Peyer's patch (tissue), 4 donors: ENCODE measurements at regions not wholly inside any gene's neighbourhood (a gene's known extent, or its start where the extent isn't known, plus 50 kb on each side); places are given as distances from the start of the nearest gene placed in this dataset.

Source experiments
- DNase-seq, 3 donors: peaks; one replicate each; pipeline ENCODE4 v3.0.0-alpha.2; 2017 to 2019
- H3K27ac ChIP-seq, 4 donors: fragments of 200-600 bp; sonication (generic); one replicate each; pipeline ENCODE4 v1.5.1; 2016 to 2019
- H3K27me3 ChIP-seq, 2 donors: fragments of 200-600 bp; sonication (generic); one replicate each; pipeline ENCODE4 v1.5.1; 2019
- H3K36me3 ChIP-seq, 3 donors: fragments of 200-600 bp; sonication (generic); one replicate each; pipeline ENCODE4 v1.5.1; 2016 to 2019
- H3K4me1 ChIP-seq, 4 donors: fragments of 200-600 bp; sonication (generic); one replicate each; pipeline ENCODE4 v1.5.1; 2016 to 2019
- H3K4me3 ChIP-seq, 4 donors: fragments of 200-600 bp; sonication (generic); 1 replicate in 3 of 4; 2 replicates in 1 of 4; pipeline ENCODE4 v1.5.1; 2016 to 2019; ENCODE audit warnings: mild to moderate bottlenecking in 1 of 4
- H3K9me3 ChIP-seq, 4 donors: fragments of 200-600 bp; sonication (generic); one replicate each; pipeline ENCODE4 v1.5.1; 2016 to 2019; ENCODE audit warnings: mild to moderate bottlenecking in 1 of 4
- POLR2A ChIP-seq, 2 donors: fragments of 450-650 bp; IDR thresholded peaks; one replicate each; pipeline ENCODE4 v1.5.1; 2017; ENCODE audit warnings: antibody characterized with exemption in 2 of 2, mild to moderate bottlenecking in 2 of 2, moderate library complexity in 2 of 2
- TF ChIP-seq, protein P1 (sequence below), 6 experiments: fragments of 450-650 bp in 4 of 6; fragments of 200-600 bp in 2 of 6; sonication (generic) in 1 of 6; IDR thresholded peaks; one replicate each; pipeline ENCODE4 v1.5.1; 2017 to 2019; ENCODE audit warnings: antibody characterized with exemption in 6 of 6, mild to moderate bottlenecking in 3 of 6, moderate library complexity in 1 of 6

- Histone ChIP-seq H3K27me3 (no peaks in the 10 kb centered on the region), H3K9me3 (no peaks in the 10 kb centered on the region), H3K4me3 (no peak overlapping the region), H3K27ac (no peak overlapping the region), H3K4me1 (no peaks in the 10 kb centered on the region), H3K36me3 (no peaks in the 10 kb centered on the region)
- DNase-seq = no peak
- TF ChIP-seq, protein P1, sequence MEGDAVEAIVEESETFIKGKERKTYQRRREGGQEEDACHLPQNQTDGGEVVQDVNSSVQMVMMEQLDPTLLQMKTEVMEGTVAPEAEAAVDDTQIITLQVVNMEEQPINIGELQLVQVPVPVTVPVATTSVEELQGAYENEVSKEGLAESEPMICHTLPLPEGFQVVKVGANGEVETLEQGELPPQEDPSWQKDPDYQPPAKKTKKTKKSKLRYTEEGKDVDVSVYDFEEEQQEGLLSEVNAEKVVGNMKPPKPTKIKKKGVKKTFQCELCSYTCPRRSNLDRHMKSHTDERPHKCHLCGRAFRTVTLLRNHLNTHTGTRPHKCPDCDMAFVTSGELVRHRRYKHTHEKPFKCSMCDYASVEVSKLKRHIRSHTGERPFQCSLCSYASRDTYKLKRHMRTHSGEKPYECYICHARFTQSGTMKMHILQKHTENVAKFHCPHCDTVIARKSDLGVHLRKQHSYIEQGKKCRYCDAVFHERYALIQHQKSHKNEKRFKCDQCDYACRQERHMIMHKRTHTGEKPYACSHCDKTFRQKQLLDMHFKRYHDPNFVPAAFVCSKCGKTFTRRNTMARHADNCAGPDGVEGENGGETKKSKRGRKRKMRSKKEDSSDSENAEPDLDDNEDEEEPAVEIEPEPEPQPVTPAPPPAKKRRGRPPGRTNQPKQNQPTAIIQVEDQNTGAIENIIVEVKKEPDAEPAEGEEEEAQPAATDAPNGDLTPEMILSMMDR (IDR thresholded peaks at IDR 0.05) = no peak
- TF ChIP-seq POLR2A (IDR thresholded peaks at IDR 0.05) = no peak
These were observed 143.9 kb upstream of the KLHL29 start for GRCh38 chr2:23241121-23241520.

GRCh38 chr2:23241611-23242245, 143.3 kb upstream of the KLHL29 start:
- DNase-seq = no peak
- no peaks in the 10 kb centered on the region for H3K36me3 ChIP-seq
- no peaks in the 10 kb centered on the region for H3K27me3 ChIP-seq
- no peak overlapping the region for H3K27ac ChIP-seq
- H3K9me3 ChIP-seq = no peaks in the 10 kb centered on the region
- no peaks in the 10 kb centered on the region for H3K4me1 ChIP-seq
- TF ChIP-seq POLR2A (IDR thresholded peaks at IDR 0.05) = no peak
- TF ChIP-seq, protein P1 (IDR thresholded peaks at IDR 0.05) = no peak
- H3K4me3 ChIP-seq = no peak overlapping the region

- H3K27me3 ChIP-seq = no peaks in the 10 kb centered on the region
- no peaks in the 10 kb centered on the region for H3K4me1 ChIP-seq
- TF ChIP-seq POLR2A (IDR thresholded peaks at IDR 0.05) = no peak
- TF ChIP-seq, protein P1 (IDR thresholded peaks at IDR 0.05) = no peak
- no peak overlapping the region for H3K27ac ChIP-seq
- no peaks in the 10 kb centered on the region for H3K9me3 ChIP-seq
- no peaks in the 10 kb centered on the region for H3K36me3 ChIP-seq
- DNase-seq = no peak
- no peak overlapping the region for H3K4me3 ChIP-seq
These were observed 141.8 kb upstream of the KLHL29 start for GRCh38 chr2:23243073-23243659.

DNA sequence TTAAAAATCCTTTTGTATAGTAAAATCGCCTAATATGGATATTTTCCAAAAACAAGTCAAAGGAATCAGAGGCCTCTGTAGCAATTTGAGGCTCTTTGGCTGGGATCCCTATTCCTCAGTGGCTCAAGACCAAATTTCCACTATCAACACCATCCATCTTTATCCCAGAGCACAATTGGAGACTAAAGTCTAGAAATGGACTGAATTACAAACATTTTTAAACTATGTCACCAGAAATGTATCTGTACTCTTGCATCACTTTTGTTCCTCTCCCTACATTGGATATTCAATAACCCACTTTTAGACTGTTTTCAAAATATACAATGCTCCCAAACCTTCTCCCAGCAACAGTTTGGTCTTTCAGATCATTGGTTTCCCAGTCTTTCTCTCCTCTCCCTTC, 140.4 kb upstream of the KLHL29 start:
- H3K4me3 ChIP-seq = no peak overlapping the region
- no peaks in the 10 kb centered on the region for H3K27me3 ChIP-seq
- no peaks in the 10 kb centered on the region for H3K36me3 ChIP-seq
- DNase-seq = no peak
- H3K4me1 ChIP-seq = no peaks in the 10 kb centered on the region
- no peak overlapping the region for H3K27ac ChIP-seq
- no peak for TF ChIP-seq POLR2A (IDR thresholded peaks at IDR 0.05)
- TF ChIP-seq, protein P1 (IDR thresholded peaks at IDR 0.05) = no peak
- no peaks in the 10 kb centered on the region for H3K9me3 ChIP-seq

- no peak for TF ChIP-seq POLR2A (IDR thresholded peaks at IDR 0.05)
- TF ChIP-seq, protein P1 (IDR thresholded peaks at IDR 0.05) = no peak
- Histone ChIP-seq H3K27ac (no peak overlapping the region), H3K4me1 (no peaks in the 10 kb centered on the region), H3K9me3 (no peaks in the 10 kb centered on the region), H3K27me3 (no peaks in the 10 kb centered on the region), H3K36me3 (no peaks in the 10 kb centered on the region), H3K4me3 (no peak overlapping the region)
- DNase-seq = no peak
These were observed 137.8 kb upstream of the KLHL29 start for GRCh38 chr2:23246992-23247683.
